ENCODE measurements at regions not wholly inside any gene's neighbourhood (a gene's known extent, or its start where the extent isn't known, plus 50 kb on each side); places are given as distances from the start of the nearest gene placed in this dataset.

GRCh38 chr5:40021007-40021406 lies 596.2 kb upstream of the DAB2 start:
- no peak overlapping the region for H3K27ac ChIP-seq
- no peaks in the 10 kb centered on the region for H3K4me1 ChIP-seq
- TF ChIP-seq POLR2A (IDR thresholded peaks at IDR 0.05) (no peak), POLR2AphosphoS5 (IDR thresholded peaks at IDR 0.05) (no peak), EP300 (IDR thresholded peaks at IDR 0.05) (no peak)
- TF ChIP-seq, protein P1, sequence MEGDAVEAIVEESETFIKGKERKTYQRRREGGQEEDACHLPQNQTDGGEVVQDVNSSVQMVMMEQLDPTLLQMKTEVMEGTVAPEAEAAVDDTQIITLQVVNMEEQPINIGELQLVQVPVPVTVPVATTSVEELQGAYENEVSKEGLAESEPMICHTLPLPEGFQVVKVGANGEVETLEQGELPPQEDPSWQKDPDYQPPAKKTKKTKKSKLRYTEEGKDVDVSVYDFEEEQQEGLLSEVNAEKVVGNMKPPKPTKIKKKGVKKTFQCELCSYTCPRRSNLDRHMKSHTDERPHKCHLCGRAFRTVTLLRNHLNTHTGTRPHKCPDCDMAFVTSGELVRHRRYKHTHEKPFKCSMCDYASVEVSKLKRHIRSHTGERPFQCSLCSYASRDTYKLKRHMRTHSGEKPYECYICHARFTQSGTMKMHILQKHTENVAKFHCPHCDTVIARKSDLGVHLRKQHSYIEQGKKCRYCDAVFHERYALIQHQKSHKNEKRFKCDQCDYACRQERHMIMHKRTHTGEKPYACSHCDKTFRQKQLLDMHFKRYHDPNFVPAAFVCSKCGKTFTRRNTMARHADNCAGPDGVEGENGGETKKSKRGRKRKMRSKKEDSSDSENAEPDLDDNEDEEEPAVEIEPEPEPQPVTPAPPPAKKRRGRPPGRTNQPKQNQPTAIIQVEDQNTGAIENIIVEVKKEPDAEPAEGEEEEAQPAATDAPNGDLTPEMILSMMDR (IDR thresholded peaks at IDR 0.05), result no peak
- H3K9me3 ChIP-seq, result no peaks in the 10 kb centered on the region
- no peaks in the 10 kb centered on the region for H3K36me3 ChIP-seq
- no peak for DNase-seq
- WGBS, 2 donors, result 78 to 81% methylated on average over 2 of the region's 2 CpGs
- intact Hi-C loops (cut with DNase I), result no loop called here
- H3K27me3 ChIP-seq, result no peaks in the 10 kb centered on the region
- no peak overlapping the region for H3K4me3 ChIP-seq

DNA sequence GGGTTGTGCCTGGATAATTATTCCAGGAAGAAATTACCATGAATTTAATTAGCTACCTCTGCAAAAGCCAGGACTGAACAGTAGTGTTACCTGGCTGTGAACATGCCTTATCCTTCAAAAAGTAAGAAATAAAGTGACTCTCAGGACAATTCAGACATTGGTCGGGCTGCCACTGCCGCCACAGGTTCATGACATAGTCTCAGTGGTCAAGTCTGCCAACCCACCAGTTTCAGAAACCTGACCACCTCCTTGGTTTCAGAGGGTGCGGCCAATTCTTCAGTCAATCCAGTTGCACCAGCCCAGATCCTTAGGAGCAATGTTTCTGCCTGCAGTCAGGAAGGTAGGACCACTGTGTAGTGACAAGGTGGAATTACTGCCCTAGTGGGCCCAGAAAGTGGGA lies 593.1 kb upstream of the DAB2 start:
- Histone ChIP-seq H3K4me1 (no peaks in the 10 kb centered on the region), H3K27me3 (no peaks in the 10 kb centered on the region), H3K36me3 (no peaks in the 10 kb centered on the region), H3K4me3 (no peak overlapping the region), H3K27ac (no peak overlapping the region), H3K9me3 (no peaks in the 10 kb centered on the region)
- WGBS, 2 donors, result 91 to 95% methylated on average over 3 of the region's 3 CpGs
- no peak for DNase-seq
- TF ChIP-seq POLR2A (IDR thresholded peaks at IDR 0.05), result no peak
- TF ChIP-seq POLR2AphosphoS5 (IDR thresholded peaks at IDR 0.05), result no peak
- TF ChIP-seq, protein P1 (IDR thresholded peaks at IDR 0.05), result no peak
- TF ChIP-seq EP300 (IDR thresholded peaks at IDR 0.05), result no peak
- intact Hi-C loops (cut with DNase I), result no loop called here

- H3K9me3 ChIP-seq, result no peaks in the 10 kb centered on the region
- H3K4me1 ChIP-seq, result no peaks in the 10 kb centered on the region
- H3K27me3 ChIP-seq, result no peaks in the 10 kb centered on the region
- TF ChIP-seq POLR2A (IDR thresholded peaks at IDR 0.05) (no peak), POLR2AphosphoS5 (IDR thresholded peaks at IDR 0.05) (no peak), EP300 (IDR thresholded peaks at IDR 0.05) (no peak)
- TF ChIP-seq, protein P1 (IDR thresholded peaks at IDR 0.05), result no peak
- no peak overlapping the region for H3K4me3 ChIP-seq
- DNase-seq, result no peak
- intact Hi-C loops (cut with DNase I), result no loop called here
- H3K36me3 ChIP-seq, result no peaks in the 10 kb centered on the region
- WGBS, 2 donors, result 82 to 92% methylated on average over 1 of the region's 1 CpG
- no peak overlapping the region for H3K27ac ChIP-seq
These were observed 592.4 kb upstream of the DAB2 start for GRCh38 chr5:40017135-40017534.

DNA sequence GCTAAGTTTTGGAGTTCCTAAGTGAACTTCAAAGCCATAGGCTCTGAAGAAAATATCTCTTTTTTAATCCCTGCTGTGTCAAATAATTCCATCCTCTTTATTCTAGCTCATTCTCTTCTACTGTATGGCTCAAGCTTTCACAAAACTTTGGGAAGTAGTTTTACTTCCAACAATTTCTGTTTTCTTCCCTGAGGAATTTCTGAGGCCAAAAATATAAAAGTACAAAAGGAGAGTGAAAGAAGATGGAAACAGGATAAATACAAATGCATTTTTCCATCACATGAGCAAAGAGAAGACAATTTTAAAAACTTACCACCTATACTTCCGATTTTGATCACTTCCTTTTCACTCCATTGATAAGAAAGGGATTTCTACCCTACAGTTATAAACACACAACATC lies 585.7 kb upstream of the DAB2 start:
- Histone ChIP-seq H3K36me3 (no peaks in the 10 kb centered on the region), H3K4me1 (no peaks in the 10 kb centered on the region), H3K4me3 (no peak overlapping the region), H3K27me3 (no peaks in the 10 kb centered on the region), H3K27ac (no peak overlapping the region), H3K9me3 (no peaks in the 10 kb centered on the region)
- WGBS, 2 donors, result 82 to 92% methylated on average over 1 of the region's 1 CpG
- TF ChIP-seq POLR2AphosphoS5 (IDR thresholded peaks at IDR 0.05) (no peak), EP300 (IDR thresholded peaks at IDR 0.05) (no peak), POLR2A (IDR thresholded peaks at IDR 0.05) (no peak)
- TF ChIP-seq, protein P1 (IDR thresholded peaks at IDR 0.05), result no peak
- DNase-seq, result no peak
- intact Hi-C loops (cut with DNase I), result no loop called here

- H3K27me3 ChIP-seq, result no peaks in the 10 kb centered on the region
- no peaks in the 10 kb centered on the region for H3K36me3 ChIP-seq
- no peak overlapping the region for H3K4me3 ChIP-seq
- TF ChIP-seq EP300 (IDR thresholded peaks at IDR 0.05) (no peak), POLR2AphosphoS5 (IDR thresholded peaks at IDR 0.05) (no peak), POLR2A (IDR thresholded peaks at IDR 0.05) (no peak)
- TF ChIP-seq, protein P1 (IDR thresholded peaks at IDR 0.05), result no peak
- H3K4me1 ChIP-seq, result no peaks in the 10 kb centered on the region
- DNase-seq, result no peak
- intact Hi-C loops (cut with DNase I), result no loop called here
- WGBS, 2 donors, result 96 to 98% methylated on average over 1 of the region's 1 CpG
- H3K27ac ChIP-seq, result no peak overlapping the region
- H3K9me3 ChIP-seq, result peaks cover 0 to 1% (median 0%) of the 10 kb centered on the region in 4 donors
These were observed 581.5 kb upstream of the DAB2 start for GRCh38 chr5:40006260-40006659.
